H1 (cell line): ENCODE measurements at regions not wholly inside any gene's neighbourhood (a gene's known extent, or its start where the extent isn't known, plus 50 kb on each side); places are given as distances from the start of the nearest gene placed in this dataset.

Experiments used
- ASH2L ChIP-seq: fragments of 200-600, 300-600 bp; sonication (generic); IDR thresholded peaks from one replicate; pipeline ENCODE4 v1.7.1; 2017; ENCODE audit warnings: low read length
- EZH2 ChIP-seq: fragments of 200-600 bp; sonication (generic); IDR thresholded peaks from 2 replicates; pipeline ENCODE4 v1.7.1; 2012; ENCODE audit warnings: low read depth, mild to moderate bottlenecking, moderate library complexity, low read length, inconsistent platforms; ENCODE audit not compliant: severe bottlenecking
- HDAC6 ChIP-seq: IDR thresholded peaks from one replicate; pipeline ENCODE4 v1.7.1; 2012; ENCODE audit warnings: low read depth, mild to moderate bottlenecking, inconsistent platforms, low read length, moderate library complexity
- JUN ChIP-seq: IDR thresholded peaks from 2 replicates; pipeline ENCODE4 v1.6.1; 2011; ENCODE audit warnings: low read depth, mild to moderate bottlenecking, improper control_type of control experiment, low read length
- PHF8 ChIP-seq: fragments of 200-600 bp; sonication (generic); conservative IDR thresholded peaks from 2 replicates; pipeline ENCODE4 v1.7.1; 2012; ENCODE audit warnings: low read depth, mild to moderate bottlenecking, inconsistent platforms, low read length, moderate library complexity
- POU5F1 ChIP-seq: IDR thresholded peaks from 2 replicates; pipeline ENCODE4 v1.6.1; 2011; ENCODE audit warnings: low read depth, mild to moderate bottlenecking, low read length, moderate library complexity
- SUZ12 ChIP-seq: fragments of 200-600 bp; sonication (generic); IDR thresholded peaks from 2 replicates; pipeline ENCODE4 v1.6.1; 2012; ENCODE audit warnings: mild to moderate bottlenecking, inconsistent platforms, low read length, moderate library complexity, mixed read lengths
- TAF1 ChIP-seq: IDR thresholded peaks from 2 replicates; pipeline ENCODE4 v1.6.1; 2011; ENCODE audit warnings: mild to moderate bottlenecking, low read depth, low read length
- TF ChIP-seq, protein P1 (sequence below): fragments of 300-600 bp; sonication (generic); IDR thresholded peaks from 2 replicates; pipeline ENCODE4 v1.7.1; 2012; ENCODE audit warnings: low read length, moderate library complexity, mild to moderate bottlenecking, inconsistent platforms; ENCODE audit not compliant: insufficient replicate concordance
- TF ChIP-seq, protein P2 (sequence below), 3 experiments: IDR thresholded peaks; 1 replicate in 2 of 3; 2 replicates in 1 of 3; pipeline versions ENCODE4 v1.5.1 to v1.6.1; 2011; ENCODE audit warnings: low read length in 3 of 3, mild to moderate bottlenecking in 3 of 3, inconsistent platforms in 2 of 3, low read depth in 1 of 3, moderate library complexity in 1 of 3; ENCODE audit not compliant: insufficient read depth in 1 of 3; ENCODE audit errors: control extremely low read depth in 1 of 3

DNA sequence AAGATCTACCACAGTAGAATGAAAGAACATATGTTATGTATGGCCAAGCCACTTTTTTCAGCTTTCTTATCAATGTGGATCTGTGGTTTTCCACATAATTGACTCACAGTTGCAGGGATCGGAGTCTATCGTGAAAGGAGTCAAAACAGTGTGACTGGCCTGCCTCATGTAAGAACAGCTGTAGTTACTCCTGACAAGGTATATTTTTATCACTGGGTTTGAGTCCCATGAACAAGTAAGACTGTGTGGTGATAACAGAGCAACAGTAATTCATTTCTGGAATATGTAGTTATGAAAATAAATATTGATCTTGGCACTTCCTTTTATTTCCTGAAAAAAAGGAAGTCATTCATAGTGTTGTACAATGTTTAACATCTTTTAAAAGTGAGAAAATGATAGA is 416.6 kb downstream of the KLF12 start (continued):
- TF ChIP-seq, protein P1, sequence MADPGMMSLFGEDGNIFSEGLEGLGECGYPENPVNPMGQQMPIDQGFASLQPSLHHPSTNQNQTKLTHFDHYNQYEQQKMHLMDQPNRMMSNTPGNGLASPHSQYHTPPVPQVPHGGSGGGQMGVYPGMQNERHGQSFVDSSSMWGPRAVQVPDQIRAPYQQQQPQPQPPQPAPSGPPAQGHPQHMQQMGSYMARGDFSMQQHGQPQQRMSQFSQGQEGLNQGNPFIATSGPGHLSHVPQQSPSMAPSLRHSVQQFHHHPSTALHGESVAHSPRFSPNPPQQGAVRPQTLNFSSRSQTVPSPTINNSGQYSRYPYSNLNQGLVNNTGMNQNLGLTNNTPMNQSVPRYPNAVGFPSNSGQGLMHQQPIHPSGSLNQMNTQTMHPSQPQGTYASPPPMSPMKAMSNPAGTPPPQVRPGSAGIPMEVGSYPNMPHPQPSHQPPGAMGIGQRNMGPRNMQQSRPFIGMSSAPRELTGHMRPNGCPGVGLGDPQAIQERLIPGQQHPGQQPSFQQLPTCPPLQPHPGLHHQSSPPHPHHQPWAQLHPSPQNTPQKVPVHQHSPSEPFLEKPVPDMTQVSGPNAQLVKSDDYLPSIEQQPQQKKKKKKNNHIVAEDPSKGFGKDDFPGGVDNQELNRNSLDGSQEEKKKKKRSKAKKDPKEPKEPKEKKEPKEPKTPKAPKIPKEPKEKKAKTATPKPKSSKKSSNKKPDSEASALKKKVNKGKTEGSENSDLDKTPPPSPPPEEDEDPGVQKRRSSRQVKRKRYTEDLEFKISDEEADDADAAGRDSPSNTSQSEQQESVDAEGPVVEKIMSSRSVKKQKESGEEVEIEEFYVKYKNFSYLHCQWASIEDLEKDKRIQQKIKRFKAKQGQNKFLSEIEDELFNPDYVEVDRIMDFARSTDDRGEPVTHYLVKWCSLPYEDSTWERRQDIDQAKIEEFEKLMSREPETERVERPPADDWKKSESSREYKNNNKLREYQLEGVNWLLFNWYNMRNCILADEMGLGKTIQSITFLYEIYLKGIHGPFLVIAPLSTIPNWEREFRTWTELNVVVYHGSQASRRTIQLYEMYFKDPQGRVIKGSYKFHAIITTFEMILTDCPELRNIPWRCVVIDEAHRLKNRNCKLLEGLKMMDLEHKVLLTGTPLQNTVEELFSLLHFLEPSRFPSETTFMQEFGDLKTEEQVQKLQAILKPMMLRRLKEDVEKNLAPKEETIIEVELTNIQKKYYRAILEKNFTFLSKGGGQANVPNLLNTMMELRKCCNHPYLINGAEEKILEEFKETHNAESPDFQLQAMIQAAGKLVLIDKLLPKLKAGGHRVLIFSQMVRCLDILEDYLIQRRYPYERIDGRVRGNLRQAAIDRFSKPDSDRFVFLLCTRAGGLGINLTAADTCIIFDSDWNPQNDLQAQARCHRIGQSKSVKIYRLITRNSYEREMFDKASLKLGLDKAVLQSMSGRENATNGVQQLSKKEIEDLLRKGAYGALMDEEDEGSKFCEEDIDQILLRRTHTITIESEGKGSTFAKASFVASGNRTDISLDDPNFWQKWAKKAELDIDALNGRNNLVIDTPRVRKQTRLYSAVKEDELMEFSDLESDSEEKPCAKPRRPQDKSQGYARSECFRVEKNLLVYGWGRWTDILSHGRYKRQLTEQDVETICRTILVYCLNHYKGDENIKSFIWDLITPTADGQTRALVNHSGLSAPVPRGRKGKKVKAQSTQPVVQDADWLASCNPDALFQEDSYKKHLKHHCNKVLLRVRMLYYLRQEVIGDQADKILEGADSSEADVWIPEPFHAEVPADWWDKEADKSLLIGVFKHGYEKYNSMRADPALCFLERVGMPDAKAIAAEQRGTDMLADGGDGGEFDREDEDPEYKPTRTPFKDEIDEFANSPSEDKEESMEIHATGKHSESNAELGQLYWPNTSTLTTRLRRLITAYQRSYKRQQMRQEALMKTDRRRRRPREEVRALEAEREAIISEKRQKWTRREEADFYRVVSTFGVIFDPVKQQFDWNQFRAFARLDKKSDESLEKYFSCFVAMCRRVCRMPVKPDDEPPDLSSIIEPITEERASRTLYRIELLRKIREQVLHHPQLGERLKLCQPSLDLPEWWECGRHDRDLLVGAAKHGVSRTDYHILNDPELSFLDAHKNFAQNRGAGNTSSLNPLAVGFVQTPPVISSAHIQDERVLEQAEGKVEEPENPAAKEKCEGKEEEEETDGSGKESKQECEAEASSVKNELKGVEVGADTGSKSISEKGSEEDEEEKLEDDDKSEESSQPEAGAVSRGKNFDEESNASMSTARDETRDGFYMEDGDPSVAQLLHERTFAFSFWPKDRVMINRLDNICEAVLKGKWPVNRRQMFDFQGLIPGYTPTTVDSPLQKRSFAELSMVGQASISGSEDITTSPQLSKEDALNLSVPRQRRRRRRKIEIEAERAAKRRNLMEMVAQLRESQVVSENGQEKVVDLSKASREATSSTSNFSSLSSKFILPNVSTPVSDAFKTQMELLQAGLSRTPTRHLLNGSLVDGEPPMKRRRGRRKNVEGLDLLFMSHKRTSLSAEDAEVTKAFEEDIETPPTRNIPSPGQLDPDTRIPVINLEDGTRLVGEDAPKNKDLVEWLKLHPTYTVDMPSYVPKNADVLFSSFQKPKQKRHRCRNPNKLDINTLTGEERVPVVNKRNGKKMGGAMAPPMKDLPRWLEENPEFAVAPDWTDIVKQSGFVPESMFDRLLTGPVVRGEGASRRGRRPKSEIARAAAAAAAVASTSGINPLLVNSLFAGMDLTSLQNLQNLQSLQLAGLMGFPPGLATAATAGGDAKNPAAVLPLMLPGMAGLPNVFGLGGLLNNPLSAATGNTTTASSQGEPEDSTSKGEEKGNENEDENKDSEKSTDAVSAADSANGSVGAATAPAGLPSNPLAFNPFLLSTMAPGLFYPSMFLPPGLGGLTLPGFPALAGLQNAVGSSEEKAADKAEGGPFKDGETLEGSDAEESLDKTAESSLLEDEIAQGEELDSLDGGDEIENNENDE, result no peak
- TF ChIP-seq SUZ12 (no peak), HDAC6 (no peak), TAF1 (no peak), PHF8 (no peak), JUN (no peak), ASH2L (no peak), POU5F1 (no peak), EZH2 (no peak)
- TF ChIP-seq, protein P2, sequence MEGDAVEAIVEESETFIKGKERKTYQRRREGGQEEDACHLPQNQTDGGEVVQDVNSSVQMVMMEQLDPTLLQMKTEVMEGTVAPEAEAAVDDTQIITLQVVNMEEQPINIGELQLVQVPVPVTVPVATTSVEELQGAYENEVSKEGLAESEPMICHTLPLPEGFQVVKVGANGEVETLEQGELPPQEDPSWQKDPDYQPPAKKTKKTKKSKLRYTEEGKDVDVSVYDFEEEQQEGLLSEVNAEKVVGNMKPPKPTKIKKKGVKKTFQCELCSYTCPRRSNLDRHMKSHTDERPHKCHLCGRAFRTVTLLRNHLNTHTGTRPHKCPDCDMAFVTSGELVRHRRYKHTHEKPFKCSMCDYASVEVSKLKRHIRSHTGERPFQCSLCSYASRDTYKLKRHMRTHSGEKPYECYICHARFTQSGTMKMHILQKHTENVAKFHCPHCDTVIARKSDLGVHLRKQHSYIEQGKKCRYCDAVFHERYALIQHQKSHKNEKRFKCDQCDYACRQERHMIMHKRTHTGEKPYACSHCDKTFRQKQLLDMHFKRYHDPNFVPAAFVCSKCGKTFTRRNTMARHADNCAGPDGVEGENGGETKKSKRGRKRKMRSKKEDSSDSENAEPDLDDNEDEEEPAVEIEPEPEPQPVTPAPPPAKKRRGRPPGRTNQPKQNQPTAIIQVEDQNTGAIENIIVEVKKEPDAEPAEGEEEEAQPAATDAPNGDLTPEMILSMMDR (IDR thresholded peaks at IDR 0.05; ENCODE audit: control extremely low read depth in 1 of 3, insufficient read depth in 1 of 3, low read depth in 1 of 3, low read length in 3 of 3), result no peak
